GM10248 (cell line): ENCODE measurements at regions not wholly inside any gene's neighbourhood (a gene's known extent, or its start where the extent isn't known, plus 50 kb on each side); places are given as distances from the start of the nearest gene placed in this dataset.
"Not testable (repeated sequence)": the region's sequence is repeated elsewhere in the genome, so short reads cannot be mapped to it uniquely, and the experiment has no call there.

ENCODE experiments used
- CTCF ChIA-PET: fragments of 300-600 bp; sonication (Branson Sonifier 250); formaldehyde crosslinking; extraction: SDS; loops from one replicate; lab custom pipeline; 2021; ENCODE audit warnings: antibody characterized with exemption; lab: Yijun Ruan, JAX
- POLR2A ChIA-PET: fragments of 350-650 bp; sonication (Branson Sonifier 250); formaldehyde crosslinking; extraction: SDS; loops from one replicate; lab custom pipeline; 2020; ENCODE audit warnings: antibody characterized with exemption; lab: Yijun Ruan, JAX
- DNase-seq: peaks from one replicate; pipeline ENCODE4 v3.0.0; 2012; ENCODE audit errors: extremely low spot score
- TF ChIP-seq, protein P1 (sequence below): IDR thresholded peaks from 2 replicates; pipeline ENCODE4 v1.5.1; 2012; ENCODE audit warnings: mild to moderate bottlenecking, low read depth; ENCODE audit errors: extremely low read depth, missing control alignments, control extremely low read depth

DNA sequence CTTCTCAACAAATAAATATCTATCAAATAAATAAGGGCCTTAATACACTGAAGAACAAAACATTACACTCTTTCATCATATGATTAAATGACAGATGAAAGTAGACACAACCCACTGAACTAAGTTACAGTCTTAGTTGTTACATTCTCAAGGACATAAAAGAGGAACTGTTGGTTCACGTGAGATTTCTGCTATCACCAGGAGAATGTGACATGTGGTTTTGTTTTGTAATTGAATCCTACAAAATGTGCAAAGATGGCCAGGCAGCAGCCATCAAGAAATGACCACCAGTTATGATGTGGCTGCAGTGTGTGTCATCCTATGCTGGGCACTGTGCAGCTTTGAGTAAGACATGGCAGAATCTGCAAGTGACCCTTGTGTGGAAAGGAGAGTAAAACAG lies 310.6 kb upstream of the PIK3C3 start:
- ChIA-PET POLR2A (no interaction called here), CTCF (no interaction called here)
- no peak for DNase-seq
- TF ChIP-seq, protein P1, sequence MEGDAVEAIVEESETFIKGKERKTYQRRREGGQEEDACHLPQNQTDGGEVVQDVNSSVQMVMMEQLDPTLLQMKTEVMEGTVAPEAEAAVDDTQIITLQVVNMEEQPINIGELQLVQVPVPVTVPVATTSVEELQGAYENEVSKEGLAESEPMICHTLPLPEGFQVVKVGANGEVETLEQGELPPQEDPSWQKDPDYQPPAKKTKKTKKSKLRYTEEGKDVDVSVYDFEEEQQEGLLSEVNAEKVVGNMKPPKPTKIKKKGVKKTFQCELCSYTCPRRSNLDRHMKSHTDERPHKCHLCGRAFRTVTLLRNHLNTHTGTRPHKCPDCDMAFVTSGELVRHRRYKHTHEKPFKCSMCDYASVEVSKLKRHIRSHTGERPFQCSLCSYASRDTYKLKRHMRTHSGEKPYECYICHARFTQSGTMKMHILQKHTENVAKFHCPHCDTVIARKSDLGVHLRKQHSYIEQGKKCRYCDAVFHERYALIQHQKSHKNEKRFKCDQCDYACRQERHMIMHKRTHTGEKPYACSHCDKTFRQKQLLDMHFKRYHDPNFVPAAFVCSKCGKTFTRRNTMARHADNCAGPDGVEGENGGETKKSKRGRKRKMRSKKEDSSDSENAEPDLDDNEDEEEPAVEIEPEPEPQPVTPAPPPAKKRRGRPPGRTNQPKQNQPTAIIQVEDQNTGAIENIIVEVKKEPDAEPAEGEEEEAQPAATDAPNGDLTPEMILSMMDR = no peak

DNA sequence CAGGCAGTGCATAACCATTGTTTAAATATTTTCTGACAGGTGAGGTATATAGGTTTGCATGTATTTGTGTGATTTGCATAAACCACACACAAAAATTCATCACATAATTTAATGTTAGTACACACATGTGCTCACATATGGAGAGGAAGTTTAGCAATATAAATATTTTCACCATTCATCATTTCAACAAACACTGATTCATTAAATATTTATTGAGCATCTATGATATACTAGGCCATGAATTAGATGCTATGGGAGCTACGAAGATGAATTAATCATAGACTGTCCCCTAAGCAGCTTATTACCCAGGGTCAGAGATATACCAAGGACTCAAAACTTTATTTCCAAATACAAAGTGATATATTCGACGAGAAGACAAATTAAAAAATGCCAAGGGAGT lies 311.6 kb upstream of the PIK3C3 start:
- DNase-seq = no peak
- ChIA-PET POLR2A (no interaction called here), CTCF (interaction anchor here (1.6 kb wide), 2 partner anchors 12 to 15 kb away, joined by 3 to 6 read pairs; no protein-coding TSS in a partner anchor)
- TF ChIP-seq, protein P1 = no peak

DNA sequence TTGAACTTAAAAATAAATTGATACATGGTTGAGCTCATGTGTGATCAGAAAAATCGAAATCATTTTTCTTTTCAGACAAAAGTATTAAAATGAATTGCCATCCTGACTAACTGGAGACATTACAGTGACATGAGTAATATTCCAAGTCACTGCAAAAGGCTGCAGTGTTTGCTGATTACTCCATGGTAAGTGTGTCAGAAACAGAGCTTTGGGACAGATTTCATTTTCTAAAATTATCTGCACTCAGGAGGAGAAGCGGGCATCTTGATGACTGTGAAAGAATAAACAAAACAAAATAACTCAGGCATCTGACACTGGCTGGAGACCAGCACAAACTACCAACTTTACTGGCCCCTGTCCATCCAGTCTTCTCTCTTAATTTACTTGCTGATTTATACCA lies 312.3 kb upstream of the PIK3C3 start:
- POLR2A ChIA-PET = no interaction called here
- no peak for DNase-seq
- TF ChIP-seq, protein P1 = no peak
- CTCF ChIA-PET = interaction anchor here (1.6 kb wide), 3 partner anchors 10 to 15 kb away, joined by 3 to 6 read pairs (median 3); no protein-coding TSS in a partner anchor

DNA sequence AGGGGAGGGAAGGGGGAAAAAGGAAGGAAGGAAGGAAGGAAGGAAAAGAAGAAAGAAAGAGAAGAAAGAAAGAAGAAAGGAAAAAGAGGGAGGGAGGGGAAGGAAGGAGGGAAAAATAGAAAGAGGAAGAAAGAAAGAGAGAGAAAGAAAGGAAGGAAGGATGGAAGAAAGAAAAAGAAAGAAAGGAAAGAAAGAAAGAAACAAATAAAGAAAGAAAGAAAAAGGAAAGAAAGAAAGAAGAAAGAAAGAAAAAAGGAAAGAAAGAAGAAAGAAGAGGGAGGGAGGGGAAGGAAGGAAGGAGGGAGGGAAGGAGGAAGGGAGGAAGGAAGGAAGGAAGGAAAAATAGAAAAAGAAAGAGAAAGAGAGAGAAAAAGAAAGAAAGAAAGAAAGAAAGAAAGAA lies 315.8 kb upstream of the PIK3C3 start:
- ChIA-PET POLR2A (no interaction called here), CTCF (interaction anchor here (1.1 kb wide), 1 partner anchor 9 kb away, joined by 3 read pairs; no protein-coding TSS in a partner anchor)
- TF ChIP-seq, protein P1 = no peak
- DNase-seq = no peak

DNA sequence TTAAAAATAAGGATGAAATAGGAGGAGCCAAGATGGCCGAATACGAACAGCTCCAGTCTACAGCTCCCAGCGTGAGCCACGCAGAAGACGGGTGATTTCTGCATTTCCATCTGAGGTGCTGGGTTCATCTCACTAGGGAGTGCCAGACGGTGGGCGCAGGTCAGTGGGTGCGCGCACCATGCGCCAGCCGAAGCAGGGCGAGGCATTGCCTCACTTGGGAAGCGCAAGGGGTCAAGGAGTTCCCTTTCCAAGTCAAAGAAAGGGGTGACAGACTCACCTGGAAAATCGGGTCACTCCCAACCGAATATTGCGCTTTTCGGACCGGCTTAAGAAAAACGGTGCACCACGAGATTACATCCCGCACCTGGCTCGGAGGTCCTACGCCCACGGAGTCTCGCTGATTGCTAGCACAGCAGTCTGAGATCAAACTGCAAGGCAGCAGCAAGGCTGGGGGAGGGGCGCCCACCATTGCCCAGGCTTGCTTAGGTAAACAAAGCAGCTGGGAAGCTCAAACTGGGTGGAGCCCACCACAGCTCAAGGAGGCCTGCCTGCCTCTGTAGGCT lies 323.2 kb upstream of the PIK3C3 start:
- POLR2A ChIA-PET, DNase-seq, CTCF ChIA-PET: not testable (repeated sequence)

GRCh38 chr18:41630232-41630886 lies 324.7 kb upstream of the PIK3C3 start:
- ChIA-PET POLR2A (no interaction called here), CTCF (no interaction called here)
- TF ChIP-seq, protein P1 = no peak
- DNase-seq = no peak

- POLR2A ChIA-PET = no interaction called here
- TF ChIP-seq, protein P1 = no peak
- no peak for DNase-seq
- CTCF ChIA-PET = interaction anchor here (1.7 kb wide), 1 partner anchor 14 kb away, joined by 5 read pairs; no protein-coding TSS in a partner anchor
These were observed 330.6 kb upstream of the PIK3C3 start for GRCh38 chr18:41624460-41624859.
